ENCODE measurements at regions not wholly inside any gene's neighbourhood (a gene's known extent, or its start where the extent isn't known, plus 50 kb on each side); places are given as distances from the start of the nearest gene placed in this dataset.

- no peak for TF ChIP-seq POLR2AphosphoS5 (IDR thresholded peaks at IDR 0.05; ENCODE audit: low read depth, low read length)
- TF ChIP-seq POLR2A (IDR thresholded peaks at IDR 0.05; ENCODE audit: low read depth, low read length): no peak
- TF ChIP-seq SPI1 (IDR thresholded peaks at IDR 0.05; ENCODE audit: low read depth, low read length): no peak
- no peak for TF ChIP-seq TAF1 (IDR thresholded peaks at IDR 0.05; ENCODE audit: low read depth, low read length)
- TF ChIP-seq POU2F2 (IDR thresholded peaks at IDR 0.05; ENCODE audit: low read depth, low read length): no peak
- TF ChIP-seq PAX5 (IDR thresholded peaks at IDR 0.05; ENCODE audit: insufficient read depth, low read length, severe bottlenecking): no peak
Measured at GRCh38 chr1:193545171-193545570, 358.8 kb upstream of the B3GALT2 start.
